Nephron progenitor cell (in vitro differentiated cells): ENCODE measurements at regions not wholly inside any gene's neighbourhood (a gene's known extent, or its start where the extent isn't known, plus 50 kb on each side); places are given as distances from the start of the nearest gene placed in this dataset.
A peak's percentile ranks its signal among the peaks of the same experiment; 100 is the strongest.
"Not testable (repeated sequence)": the region's sequence is repeated elsewhere in the genome, so short reads cannot be mapped to it uniquely, and the experiment has no call there.

ENCODE experiments used
- DNase-seq: peaks from one replicate; pipeline ENCODE4 v3.0.0; 2021
- H3K27ac Mint-ChIP-seq: 2 replicates; pipeline ENCODE4 v1.8.0; 2021; ENCODE audit warnings: mild to moderate bottlenecking, moderate library complexity, mixed read lengths
- H3K27me3 Mint-ChIP-seq: 2 replicates; pipeline ENCODE4 v1.8.0; 2021; ENCODE audit warnings: mild to moderate bottlenecking, low read depth, mixed read lengths; ENCODE audit not compliant: poor library complexity
- H3K36me3 Mint-ChIP-seq: 2 replicates; pipeline ENCODE4 v1.8.0; 2021; ENCODE audit warnings: low read depth, mixed read lengths
- H3K4me1 Mint-ChIP-seq: 2 replicates; pipeline ENCODE4 v1.8.0; 2021; ENCODE audit warnings: mixed read lengths
- H3K4me3 Mint-ChIP-seq: 2 replicates; pipeline ENCODE4 v1.8.0; 2021; ENCODE audit warnings: mild to moderate bottlenecking, moderate library complexity, mixed read lengths
- H3K9me3 Mint-ChIP-seq: 2 replicates; pipeline ENCODE4 v1.8.0; 2021; ENCODE audit warnings: mild to moderate bottlenecking, moderate library complexity, mixed read lengths
- TF ChIP-seq, protein P1 (sequence below): fragments of 200-600 bp; sonication (generic); IDR thresholded peaks from 2 replicates; pipeline ENCODE4 v1.5.0; 2021; ENCODE audit warnings: antibody characterized with exemption

DNA sequence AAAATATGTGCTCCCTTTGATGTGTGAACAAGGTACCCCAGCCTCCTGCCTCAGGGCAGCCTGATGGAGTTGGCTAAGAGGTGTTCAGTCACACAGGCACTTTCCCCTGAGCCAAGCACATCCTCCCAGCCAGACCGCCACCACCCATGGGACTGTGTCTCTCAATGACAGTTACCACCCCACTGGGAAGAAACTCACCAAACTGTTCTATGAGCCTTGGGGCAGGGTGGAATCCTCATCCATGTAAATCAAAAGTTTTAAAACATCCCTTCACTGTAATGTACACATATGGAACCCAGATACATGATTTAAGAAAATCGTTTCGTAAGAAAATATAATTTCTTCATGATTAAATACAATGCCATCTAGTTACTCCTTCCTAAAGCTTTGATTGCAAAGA, 138.4 kb upstream of the LSM14A start:
- Mint-ChIP-seq H3K4me3 (no peak overlapping the region), H3K27me3 (peaks cover 20% of the 10 kb centered on the region), H3K27ac (no peak overlapping the region), H3K9me3 (no peaks in the 10 kb centered on the region), H3K36me3 (no peaks in the 10 kb centered on the region), H3K4me1 (peaks cover 10% of the 10 kb centered on the region)
- TF ChIP-seq, protein P1, sequence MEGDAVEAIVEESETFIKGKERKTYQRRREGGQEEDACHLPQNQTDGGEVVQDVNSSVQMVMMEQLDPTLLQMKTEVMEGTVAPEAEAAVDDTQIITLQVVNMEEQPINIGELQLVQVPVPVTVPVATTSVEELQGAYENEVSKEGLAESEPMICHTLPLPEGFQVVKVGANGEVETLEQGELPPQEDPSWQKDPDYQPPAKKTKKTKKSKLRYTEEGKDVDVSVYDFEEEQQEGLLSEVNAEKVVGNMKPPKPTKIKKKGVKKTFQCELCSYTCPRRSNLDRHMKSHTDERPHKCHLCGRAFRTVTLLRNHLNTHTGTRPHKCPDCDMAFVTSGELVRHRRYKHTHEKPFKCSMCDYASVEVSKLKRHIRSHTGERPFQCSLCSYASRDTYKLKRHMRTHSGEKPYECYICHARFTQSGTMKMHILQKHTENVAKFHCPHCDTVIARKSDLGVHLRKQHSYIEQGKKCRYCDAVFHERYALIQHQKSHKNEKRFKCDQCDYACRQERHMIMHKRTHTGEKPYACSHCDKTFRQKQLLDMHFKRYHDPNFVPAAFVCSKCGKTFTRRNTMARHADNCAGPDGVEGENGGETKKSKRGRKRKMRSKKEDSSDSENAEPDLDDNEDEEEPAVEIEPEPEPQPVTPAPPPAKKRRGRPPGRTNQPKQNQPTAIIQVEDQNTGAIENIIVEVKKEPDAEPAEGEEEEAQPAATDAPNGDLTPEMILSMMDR: no peak
- no peak for DNase-seq

DNA sequence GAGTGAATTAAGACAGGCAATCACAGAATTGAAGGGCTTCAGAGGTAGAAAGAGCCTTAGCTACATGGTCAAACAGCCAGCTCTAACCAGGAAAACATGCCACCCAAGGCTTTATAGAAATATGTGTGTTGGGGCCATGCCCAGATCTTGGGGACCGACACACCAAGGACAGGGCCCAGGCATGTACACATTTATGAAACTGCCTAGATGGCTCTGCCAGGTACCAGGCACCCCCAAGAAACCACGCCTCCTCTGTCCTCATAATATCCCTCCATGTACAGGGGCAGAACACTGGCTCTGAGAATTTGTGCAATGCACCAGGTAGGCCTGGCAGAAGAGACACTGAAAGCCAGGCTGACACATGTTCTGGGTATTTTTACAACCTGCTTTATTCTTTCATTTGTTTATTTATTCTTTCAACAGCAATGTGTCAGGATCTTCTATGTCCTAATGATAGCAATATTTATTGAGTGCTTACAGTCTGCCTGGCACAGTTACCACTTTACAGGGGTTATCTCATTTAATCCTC, 137.9 kb upstream of the LSM14A start:
- no peaks in the 10 kb centered on the region for H3K36me3 Mint-ChIP-seq
- H3K4me3 Mint-ChIP-seq: no peak overlapping the region
- TF ChIP-seq, protein P1: no peak
- H3K9me3 Mint-ChIP-seq: no peaks in the 10 kb centered on the region
- peaks cover 10% of the 10 kb centered on the region for H3K4me1 Mint-ChIP-seq
- H3K27me3 Mint-ChIP-seq: peaks cover 20% of the 10 kb centered on the region
- H3K27ac Mint-ChIP-seq: no peak overlapping the region
- no peak for DNase-seq

DNA sequence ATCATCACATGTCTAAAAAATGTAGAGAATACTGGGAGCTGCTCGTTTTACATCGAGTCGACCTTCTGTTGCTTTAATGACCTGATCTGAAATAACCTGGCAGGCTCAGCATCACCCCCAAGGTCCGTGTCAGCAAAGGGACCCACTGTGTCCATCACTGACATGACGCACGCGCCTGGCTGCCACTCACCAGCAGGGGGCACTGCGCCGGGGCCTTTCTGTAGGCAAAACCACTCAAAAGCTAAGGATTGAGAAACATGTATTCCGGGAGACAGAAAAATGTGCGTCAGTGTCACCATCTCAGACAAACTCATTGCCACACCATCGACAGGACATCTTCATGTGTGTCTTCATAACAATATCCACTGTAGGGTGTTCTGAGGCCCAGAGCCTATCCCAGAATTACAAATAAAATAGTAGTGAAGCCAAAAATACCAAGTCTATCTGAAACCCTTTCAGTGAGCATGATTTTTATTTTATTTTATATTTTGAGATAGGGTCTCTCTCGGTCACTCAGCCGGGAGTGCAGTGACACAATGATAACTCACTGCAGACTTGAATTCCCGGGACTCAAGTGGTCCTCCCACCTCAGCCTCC, 130.3 kb upstream of the LSM14A start:
- Mint-ChIP-seq H3K4me3 (no peak overlapping the region), H3K27me3 (peaks cover 29% of the 10 kb centered on the region), H3K9me3 (peaks cover 8% of the 10 kb centered on the region), H3K4me1 (peaks cover 20% of the 10 kb centered on the region), H3K27ac (no peak overlapping the region), H3K36me3 (no peaks in the 10 kb centered on the region)
- peak; percentile 77 for DNase-seq
- TF ChIP-seq, protein P1: peak; percentile 80

DNA sequence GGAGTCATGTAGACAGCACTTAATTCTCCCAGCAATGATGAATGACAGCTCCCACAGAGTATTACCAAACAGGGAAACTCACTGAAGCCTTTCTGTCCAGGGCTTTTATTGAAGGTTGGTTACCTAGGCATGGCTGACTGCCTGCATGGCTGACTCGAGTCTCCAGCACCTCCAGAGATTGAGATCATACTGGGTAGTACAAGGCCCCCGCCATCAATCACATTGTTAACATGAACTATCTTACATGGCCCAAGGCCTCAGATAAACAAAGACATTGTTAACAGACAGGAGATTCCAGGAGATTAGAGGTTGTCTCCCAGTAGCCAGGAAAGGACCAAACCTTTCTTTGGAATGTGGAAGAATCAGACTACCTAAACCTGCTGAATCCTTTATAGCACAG, 128.3 kb upstream of the LSM14A start:
- Mint-ChIP-seq H3K9me3 (peaks cover 8% of the 10 kb centered on the region), H3K4me3 (no peak overlapping the region), H3K4me1 (peaks cover 20% of the 10 kb centered on the region), H3K36me3 (no peaks in the 10 kb centered on the region), H3K27me3 (peaks cover 26% of the 10 kb centered on the region), H3K27ac (no peak overlapping the region)
- no peak for DNase-seq
- TF ChIP-seq, protein P1: no peak

DNA sequence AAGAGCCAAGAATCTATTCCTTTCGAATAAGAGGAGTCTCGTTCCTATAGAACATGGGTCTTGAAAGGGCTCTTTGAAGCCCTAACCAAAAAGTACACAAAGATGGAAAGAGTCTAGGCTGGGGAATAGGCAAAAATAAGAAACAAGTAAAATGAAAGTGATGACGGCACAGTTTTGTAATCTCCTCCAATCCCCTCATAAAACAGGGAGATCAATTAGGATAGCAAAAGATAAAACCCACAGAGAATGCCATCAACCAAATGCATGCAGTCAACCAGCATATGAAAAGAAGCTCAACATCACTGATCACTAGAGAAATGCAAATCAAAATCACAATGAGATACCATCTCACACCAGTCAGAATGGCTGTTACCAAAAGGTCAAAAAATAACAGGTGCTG, 122.4 kb upstream of the LSM14A start:
- Mint-ChIP-seq H3K36me3 (no peaks in the 10 kb centered on the region), H3K9me3 (no peaks in the 10 kb centered on the region), H3K4me1 (no peaks in the 10 kb centered on the region), H3K27ac (no peak overlapping the region), H3K4me3 (no peak overlapping the region), H3K27me3 (peaks cover 19% of the 10 kb centered on the region)
- DNase-seq: no peak
- TF ChIP-seq, protein P1: no peak

DNA sequence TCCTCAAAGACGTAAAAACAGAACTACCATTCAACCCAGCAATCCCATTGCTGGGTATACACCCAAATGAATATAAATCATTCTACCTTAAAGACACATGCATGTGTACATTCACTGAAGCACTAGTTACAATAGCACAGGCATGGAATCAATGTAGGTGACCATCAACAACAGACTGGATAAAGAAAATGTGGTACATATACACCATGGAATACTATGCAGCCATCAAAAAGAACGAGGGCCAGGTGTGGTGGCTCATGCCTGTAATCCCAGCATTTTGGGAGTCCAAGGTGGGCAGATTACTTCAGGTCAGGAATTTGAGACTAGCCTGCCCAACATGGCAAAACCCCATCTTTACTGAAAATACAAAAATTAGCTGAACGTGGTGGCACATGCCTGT, 121.9 kb upstream of the LSM14A start:
- peaks cover 18% of the 10 kb centered on the region for H3K27me3 Mint-ChIP-seq
- H3K36me3 Mint-ChIP-seq, H3K27ac Mint-ChIP-seq, H3K4me1 Mint-ChIP-seq, DNase-seq, H3K9me3 Mint-ChIP-seq, H3K4me3 Mint-ChIP-seq: not testable (repeated sequence)
